ENCODE measurements at regions not wholly inside any gene's neighbourhood (a gene's known extent, or its start where the extent isn't known, plus 50 kb on each side); places are given as distances from the start of the nearest gene placed in this dataset.
A peak's percentile ranks its signal among the peaks of the same experiment; 100 is the strongest.

DNA sequence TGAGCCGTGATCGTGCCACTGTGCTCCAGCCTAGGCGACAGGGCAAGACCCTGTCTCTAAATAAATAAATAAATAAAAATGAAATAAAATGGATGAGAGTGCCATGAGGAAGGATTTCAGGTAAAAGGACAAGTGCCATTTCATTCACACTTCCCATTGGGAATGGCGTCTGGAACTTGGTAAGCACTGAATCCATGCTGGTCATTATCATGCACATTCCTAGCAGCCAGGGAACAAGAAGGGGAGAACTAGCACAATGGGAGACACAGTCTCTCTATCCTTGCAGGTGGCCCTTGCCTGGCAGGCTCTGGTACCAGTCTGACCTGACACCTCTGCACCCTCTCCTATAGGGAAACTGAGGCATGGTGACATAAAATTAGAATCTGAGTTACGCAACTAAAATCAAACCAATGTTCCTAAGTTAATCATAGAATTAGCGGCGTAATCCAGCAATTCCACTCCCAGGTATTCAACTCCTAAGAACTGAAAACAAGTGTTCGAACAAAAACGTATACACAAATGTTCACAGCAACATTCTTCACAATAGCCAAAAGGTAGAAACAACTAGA lies 70.8 kb upstream of the MFGE8 start:
- TF ChIP-seq CTCF (IDR thresholded peaks at IDR 0.05; ENCODE audit: low read depth, low read length), result no peak
- Histone ChIP-seq H3K4me3 (ENCODE audit: low read depth, low read length) (no peak overlapping the region), H3K9me3 (ENCODE audit: control insufficient read depth, insufficient read depth, low read length) (no peaks in the 10 kb centered on the region), H3K27me3 (ENCODE audit: control insufficient read depth, insufficient read depth, low read length) (no peaks in the 10 kb centered on the region), H3K27ac (ENCODE audit: low read depth, low read length) (no peak overlapping the region)
- ChIA-PET CTCF (no interaction called here), POLR2A (no interaction called here)
- no peak for DNase-seq (ENCODE audit: low read depth, low spot score)

GRCh38 chr15:88985547-88986393 lies 72.6 kb upstream of the MFGE8 start:
- DNase-seq (ENCODE audit: low read depth, low spot score), result no peak
- CTCF ChIA-PET, result interaction anchor here (2.5 kb wide), 1 partner anchor 81 kb away, joined by 8 read pairs; no protein-coding TSS in a partner anchor
- no peaks in the 10 kb centered on the region for H3K27me3 ChIP-seq (ENCODE audit: control insufficient read depth, insufficient read depth, low read length)
- no peak for TF ChIP-seq CTCF (IDR thresholded peaks at IDR 0.05; ENCODE audit: low read depth, low read length)
- POLR2A ChIA-PET, result interaction anchor here (1.0 kb wide), 1 partner anchor 74 kb away, joined by 3 read pairs; no protein-coding TSS in a partner anchor
- no peak overlapping the region for H3K27ac ChIP-seq (ENCODE audit: low read depth, low read length)
- no peak overlapping the region for H3K4me3 ChIP-seq (ENCODE audit: low read depth, low read length)
- no peaks in the 10 kb centered on the region for H3K9me3 ChIP-seq (ENCODE audit: control insufficient read depth, insufficient read depth, low read length)

DNA sequence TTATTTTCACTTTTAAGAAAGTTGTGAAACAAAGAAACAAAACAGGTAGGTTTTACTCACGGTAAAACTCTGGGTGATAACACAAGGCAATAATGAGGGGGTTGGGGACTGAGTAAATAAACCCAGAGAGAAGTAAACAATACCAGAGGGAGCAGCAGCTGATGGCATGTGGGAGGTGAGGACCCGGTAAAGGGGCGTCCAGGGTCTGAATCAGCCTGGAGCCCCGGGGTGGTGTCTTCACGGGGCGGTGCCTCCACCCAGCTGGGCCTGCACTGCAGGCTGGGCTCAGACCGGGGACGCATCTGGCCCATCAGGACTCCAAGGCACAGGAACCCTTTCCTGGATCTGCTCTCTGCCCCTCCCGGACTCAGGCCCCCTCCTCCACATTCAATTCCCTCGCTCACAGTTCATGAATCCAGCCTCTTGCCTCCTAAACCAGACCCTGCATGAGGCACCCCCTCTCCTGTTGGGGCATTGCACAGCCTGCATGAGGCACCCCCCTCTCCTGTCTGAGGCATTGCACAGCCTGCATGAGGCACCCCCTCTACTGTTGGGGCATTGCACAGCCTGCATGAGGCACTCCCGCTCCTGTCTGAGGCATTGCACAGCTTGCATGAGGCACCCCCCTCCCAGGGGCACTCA lies 73.9 kb upstream of the MFGE8 start:
- TF ChIP-seq CTCF (IDR thresholded peaks at IDR 0.05; ENCODE audit: low read depth, low read length), result 0 out of 2 replicates have a peak, but pooled peaks have one; percentile 5
- Histone ChIP-seq H3K27me3 (ENCODE audit: control insufficient read depth, insufficient read depth, low read length) (no peaks in the 10 kb centered on the region), H3K9me3 (ENCODE audit: control insufficient read depth, insufficient read depth, low read length) (no peaks in the 10 kb centered on the region), H3K4me3 (ENCODE audit: low read depth, low read length) (no peak overlapping the region), H3K27ac (ENCODE audit: low read depth, low read length) (peak overlapping the region; percentile 39)
- ChIA-PET POLR2A (interaction anchor here (1.0 kb wide), 1 partner anchor 75 kb away, joined by 3 read pairs; no protein-coding TSS in a partner anchor), CTCF (interaction anchor here (0.5 to 2.5 kb wide), 3 partner anchors 16 to 1969 kb away, joined by 3 to 8 read pairs (median 7); no protein-coding TSS in a partner anchor)
- DNase-seq (ENCODE audit: low read depth, low spot score), result no peak

- ChIA-PET CTCF (interaction anchor here (1.4 to 2.5 kb wide), 2 partner anchors 16 to 83 kb away, joined by 7 to 8 read pairs; no protein-coding TSS in a partner anchor), POLR2A (no interaction called here)
- no peak for TF ChIP-seq CTCF (IDR thresholded peaks at IDR 0.05; ENCODE audit: low read depth, low read length)
- no peak for DNase-seq (ENCODE audit: low read depth, low spot score)
- H3K9me3 ChIP-seq (ENCODE audit: control insufficient read depth, insufficient read depth, low read length), result no peaks in the 10 kb centered on the region
- no peaks in the 10 kb centered on the region for H3K27me3 ChIP-seq (ENCODE audit: control insufficient read depth, insufficient read depth, low read length)
- H3K4me3 ChIP-seq (ENCODE audit: low read depth, low read length), result no peak overlapping the region
- H3K27ac ChIP-seq (ENCODE audit: low read depth, low read length), result peak overlapping the region; percentile 89
Observed at GRCh38 chr15:88987591-88987933, 74.4 kb upstream of the MFGE8 start.
